ENCODE measurements at regions not wholly inside any gene's neighbourhood (a gene's known extent, or its start where the extent isn't known, plus 50 kb on each side); places are given as distances from the start of the nearest gene placed in this dataset.
"Not testable (repeated sequence)": the region's sequence is repeated elsewhere in the genome, so short reads cannot be mapped to it uniquely, and the experiment has no call there.

GRCh38 chr16:10256784-10257641, 74.8 kb upstream of the GRIN2A start:
- Mint-ChIP-seq H3K27ac (peak overlapping the region; percentile 37), H3K36me3 (ENCODE audit: insufficient read depth) (no peaks in the 10 kb centered on the region), H3K4me3 (ENCODE audit: low read depth) (no peak overlapping the region), H3K27me3 (no peaks in the 10 kb centered on the region), H3K4me1 (ENCODE audit: low read depth) (peaks cover 23% of the 10 kb centered on the region), H3K9me3 (ENCODE audit: low read depth) (no peaks in the 10 kb centered on the region)
- peak; percentile 70 for TF ChIP-seq CTCF (IDR thresholded peaks at IDR 0.05; ENCODE audit: unreplicated experiment)
- no peak for DNase-seq (ENCODE audit: low spot score, unreplicated experiment)

- not testable (repeated sequence) for H3K9me3 Mint-ChIP-seq (ENCODE audit: low read depth); H3K27me3 Mint-ChIP-seq; H3K27ac Mint-ChIP-seq; H3K36me3 Mint-ChIP-seq (ENCODE audit: insufficient read depth); DNase-seq (ENCODE audit: low spot score, unreplicated experiment); H3K4me3 Mint-ChIP-seq (ENCODE audit: low read depth)
- peaks cover 23% of the 10 kb centered on the region for H3K4me1 Mint-ChIP-seq (ENCODE audit: low read depth)
Measured at GRCh38 chr16:10257642-10258251, 75.5 kb upstream of the GRIN2A start.

DNA sequence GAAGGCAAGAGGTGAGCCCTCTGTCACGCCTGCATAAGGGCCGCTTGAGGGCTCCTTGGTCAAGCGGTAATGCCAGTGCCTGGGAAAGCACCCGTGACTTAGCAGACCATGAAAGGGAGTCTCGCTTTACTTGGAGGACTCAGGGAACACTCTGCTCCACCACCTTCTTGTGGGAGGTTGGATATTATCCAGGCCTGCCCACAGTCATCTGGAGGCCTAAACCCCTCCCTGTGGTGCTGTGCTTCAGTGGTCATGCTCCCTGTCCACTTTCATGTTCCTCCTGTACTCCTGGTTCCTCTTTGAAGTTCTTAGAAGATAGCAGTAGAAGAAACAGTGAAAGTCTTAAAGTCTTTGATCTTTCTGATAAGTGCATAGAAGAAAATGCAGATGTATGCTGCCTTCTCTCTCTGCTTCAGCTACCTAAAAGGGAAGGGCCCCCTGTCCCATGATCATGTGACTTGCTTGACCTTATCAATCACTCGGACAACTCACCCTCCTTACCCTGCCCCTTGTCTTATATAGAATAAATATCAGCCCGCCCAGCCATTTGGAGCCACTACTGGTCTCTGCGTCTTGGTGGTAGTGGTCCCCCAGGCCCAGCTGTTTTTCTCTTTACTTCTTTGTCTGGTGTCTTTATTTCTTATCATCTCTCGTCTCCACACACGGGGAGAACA, 76.8 kb upstream of the GRIN2A start:
- not testable (repeated sequence) for H3K9me3 Mint-ChIP-seq (ENCODE audit: low read depth); H3K27ac Mint-ChIP-seq; H3K36me3 Mint-ChIP-seq (ENCODE audit: insufficient read depth); DNase-seq (ENCODE audit: low spot score, unreplicated experiment); H3K4me3 Mint-ChIP-seq (ENCODE audit: low read depth); H3K27me3 Mint-ChIP-seq
- H3K4me1 Mint-ChIP-seq (ENCODE audit: low read depth), result peaks cover 22% of the 10 kb centered on the region

GRCh38 chr16:10261077-10261476, 78.8 kb upstream of the GRIN2A start:
- H3K36me3 Mint-ChIP-seq (ENCODE audit: insufficient read depth), result no peaks in the 10 kb centered on the region
- no peak for DNase-seq (ENCODE audit: low spot score, unreplicated experiment)
- no peak overlapping the region for H3K4me3 Mint-ChIP-seq (ENCODE audit: low read depth)
- H3K27me3 Mint-ChIP-seq, result no peaks in the 10 kb centered on the region
- H3K4me1 Mint-ChIP-seq (ENCODE audit: low read depth), result peaks cover 20% of the 10 kb centered on the region
- H3K9me3 Mint-ChIP-seq (ENCODE audit: low read depth), result no peaks in the 10 kb centered on the region
- H3K27ac Mint-ChIP-seq, result no peak overlapping the region
- TF ChIP-seq CTCF (IDR thresholded peaks at IDR 0.05; ENCODE audit: unreplicated experiment), result no peak

- H3K36me3 Mint-ChIP-seq (ENCODE audit: insufficient read depth); H3K4me3 Mint-ChIP-seq (ENCODE audit: low read depth); DNase-seq (ENCODE audit: low spot score, unreplicated experiment); H3K27me3 Mint-ChIP-seq; H3K9me3 Mint-ChIP-seq (ENCODE audit: low read depth): not testable (repeated sequence)
- H3K4me1 Mint-ChIP-seq (ENCODE audit: low read depth), result peaks cover 18% of the 10 kb centered on the region
- peak overlapping the region; percentile 53 for H3K27ac Mint-ChIP-seq
Measured at GRCh38 chr16:10261526-10261925, 79.3 kb upstream of the GRIN2A start.

DNA sequence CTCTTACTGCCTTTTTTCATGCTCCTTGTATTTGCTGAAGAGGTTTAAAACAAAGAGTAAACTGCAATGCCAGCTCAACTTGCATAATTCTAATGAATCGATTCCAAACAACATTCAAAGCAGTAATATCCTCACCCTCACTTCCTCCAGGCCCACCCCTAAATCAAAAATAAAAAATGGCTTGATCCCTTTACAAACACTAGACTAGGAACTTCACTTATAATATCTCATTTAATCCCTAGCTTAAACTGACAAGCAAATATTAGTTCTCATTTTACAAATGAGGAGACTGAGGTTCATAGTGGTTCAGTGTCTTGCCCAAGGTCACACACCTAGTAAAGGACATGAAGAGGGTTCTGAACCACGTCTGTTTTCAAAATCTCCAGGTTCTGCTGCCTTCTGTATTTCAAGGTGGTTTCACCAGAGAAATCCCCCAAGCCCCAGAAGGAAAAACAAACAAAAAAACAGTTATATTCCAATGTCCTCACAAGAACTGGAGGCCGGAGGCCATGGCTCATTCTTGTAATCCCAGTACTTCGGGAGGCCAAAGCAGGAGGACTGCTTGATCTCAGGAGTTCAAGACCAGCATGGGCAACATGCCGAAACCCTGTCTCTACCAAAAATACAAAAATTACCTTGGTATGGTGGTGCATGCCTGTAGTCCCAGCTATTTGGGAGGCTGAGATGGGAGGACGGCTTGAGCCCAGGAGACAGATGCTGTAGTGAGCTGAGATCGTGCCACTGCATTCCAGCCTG, 80.3 kb upstream of the GRIN2A start:
- Mint-ChIP-seq H3K36me3 (ENCODE audit: insufficient read depth) (no peaks in the 10 kb centered on the region), H3K27me3 (no peaks in the 10 kb centered on the region), H3K4me3 (ENCODE audit: low read depth) (no peak overlapping the region), H3K9me3 (ENCODE audit: low read depth) (no peaks in the 10 kb centered on the region), H3K4me1 (ENCODE audit: low read depth) (peaks cover 10% of the 10 kb centered on the region), H3K27ac (no peak overlapping the region)
- no peak for DNase-seq (ENCODE audit: low spot score, unreplicated experiment)
- no peak for TF ChIP-seq CTCF (IDR thresholded peaks at IDR 0.05; ENCODE audit: unreplicated experiment)
